Medulla oblongata (tissue), 1 donor: ENCODE measurements at regions not wholly inside any gene's neighbourhood (a gene's known extent, or its start where the extent isn't known, plus 50 kb on each side); places are given as distances from the start of the nearest gene placed in this dataset.

Source experiments
- DNase-seq: peaks from one replicate; pipeline ENCODE4 v3.0.0-alpha.2; 2015; ENCODE audit errors: extremely low spot score

DNA sequence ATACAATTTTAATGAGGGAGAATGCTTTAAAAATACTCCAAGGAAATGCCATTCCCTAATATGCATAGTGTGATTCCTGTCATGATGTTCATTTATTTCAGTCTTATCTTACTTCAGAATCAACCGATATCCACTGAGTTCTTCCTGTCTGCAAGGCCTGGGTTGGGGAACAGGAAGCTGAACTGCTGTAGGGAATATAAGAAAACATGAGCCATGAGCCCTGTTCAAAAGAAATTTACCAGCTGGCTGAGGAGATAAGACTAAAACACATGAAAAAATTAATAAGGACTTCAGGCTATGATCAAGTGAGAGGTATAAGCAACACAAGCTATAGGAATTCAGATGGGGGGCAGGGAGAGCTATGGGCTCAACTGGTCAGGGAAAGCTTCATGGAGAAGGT is 184.7 kb downstream of the PLPP4 start:
- no peak for DNase-seq

DNA sequence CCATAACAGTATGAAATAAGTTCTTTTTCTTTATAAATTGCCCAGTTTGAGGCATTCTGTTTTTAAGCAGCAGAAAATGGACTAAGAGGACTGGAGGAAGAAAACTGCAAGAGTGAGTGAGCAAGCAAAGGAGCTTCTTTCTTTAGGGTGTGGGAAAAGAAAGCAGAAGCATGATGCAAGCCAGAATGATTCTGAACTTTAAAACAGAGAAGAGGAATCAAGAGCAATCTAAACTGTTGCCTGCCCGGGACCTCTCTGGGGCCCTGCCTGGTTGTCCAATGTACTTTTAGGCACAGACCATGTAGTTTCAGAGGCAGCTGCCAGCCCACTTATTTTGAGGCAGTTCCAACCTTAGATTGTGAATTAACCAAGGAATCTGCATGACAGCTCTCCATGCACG is 186.3 kb downstream of the PLPP4 start:
- peak; percentile 12 for DNase-seq

DNA sequence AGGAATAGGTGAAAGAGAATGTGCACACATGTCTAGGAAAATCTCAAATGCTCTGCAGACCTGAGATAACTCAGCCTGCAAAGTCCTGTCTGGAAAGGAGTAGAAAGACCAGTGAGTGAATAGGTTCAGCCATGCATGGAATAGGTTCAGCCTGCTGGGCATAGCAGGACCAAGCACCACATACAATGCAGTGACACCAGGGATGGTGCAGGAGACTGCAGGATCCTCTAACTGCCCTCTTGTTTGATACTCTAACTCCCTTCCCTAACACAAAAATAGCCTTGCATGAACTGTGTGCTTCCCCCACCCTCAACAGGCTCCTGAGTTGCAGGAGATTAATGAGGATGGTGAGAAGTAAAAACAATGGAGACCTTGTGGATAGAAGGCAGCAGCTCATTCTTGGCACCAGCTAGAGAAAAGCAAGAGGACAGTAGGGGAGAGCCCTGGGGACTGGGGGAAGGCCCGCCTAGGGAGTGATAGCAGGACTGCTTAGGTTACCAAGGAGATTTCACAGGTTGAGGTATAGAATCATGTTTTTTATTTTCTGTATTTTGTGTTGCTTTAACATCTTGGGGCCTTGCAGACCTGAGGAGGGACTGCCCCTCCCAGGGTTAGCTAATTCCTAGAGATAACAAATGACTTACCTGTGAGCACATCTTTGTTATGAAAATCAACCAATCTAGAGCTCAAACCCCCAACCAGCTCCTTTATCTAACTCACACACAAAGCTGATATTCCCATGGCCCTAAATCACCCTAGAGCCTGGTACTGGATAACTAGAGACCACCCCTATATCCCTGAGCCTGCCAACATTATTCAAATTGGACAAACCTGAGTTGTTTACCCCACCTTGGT is 187.8 kb downstream of the PLPP4 start:
- no peak for DNase-seq

DNA sequence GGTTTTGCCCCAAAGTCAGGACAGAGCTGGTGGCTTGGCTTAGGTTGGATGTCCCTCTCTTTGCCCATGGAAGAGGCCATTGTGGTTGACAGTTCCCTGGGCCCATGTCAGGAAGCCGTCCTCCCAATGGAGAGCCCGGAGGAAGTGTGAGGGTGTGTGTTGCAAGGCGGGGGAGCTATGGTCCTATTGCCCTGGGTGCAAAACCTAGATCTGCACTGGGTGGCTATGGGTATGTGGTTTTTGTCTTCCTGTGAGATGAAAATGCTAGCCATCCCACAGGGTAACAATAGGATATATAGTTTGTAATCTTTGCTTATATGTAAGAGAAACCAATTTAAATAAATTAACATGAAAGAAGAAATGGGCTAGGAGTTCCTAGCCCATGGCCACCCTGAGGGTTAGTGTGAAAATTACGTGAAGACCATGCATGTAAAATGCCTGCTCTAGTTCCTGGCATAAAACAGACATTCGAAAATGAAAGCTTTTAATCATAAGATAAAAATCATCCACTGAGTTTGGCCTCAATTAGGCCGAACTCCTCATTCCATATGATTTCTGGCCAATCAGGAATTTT is 189.2 kb downstream of the PLPP4 start:
- DNase-seq: no peak

DNA sequence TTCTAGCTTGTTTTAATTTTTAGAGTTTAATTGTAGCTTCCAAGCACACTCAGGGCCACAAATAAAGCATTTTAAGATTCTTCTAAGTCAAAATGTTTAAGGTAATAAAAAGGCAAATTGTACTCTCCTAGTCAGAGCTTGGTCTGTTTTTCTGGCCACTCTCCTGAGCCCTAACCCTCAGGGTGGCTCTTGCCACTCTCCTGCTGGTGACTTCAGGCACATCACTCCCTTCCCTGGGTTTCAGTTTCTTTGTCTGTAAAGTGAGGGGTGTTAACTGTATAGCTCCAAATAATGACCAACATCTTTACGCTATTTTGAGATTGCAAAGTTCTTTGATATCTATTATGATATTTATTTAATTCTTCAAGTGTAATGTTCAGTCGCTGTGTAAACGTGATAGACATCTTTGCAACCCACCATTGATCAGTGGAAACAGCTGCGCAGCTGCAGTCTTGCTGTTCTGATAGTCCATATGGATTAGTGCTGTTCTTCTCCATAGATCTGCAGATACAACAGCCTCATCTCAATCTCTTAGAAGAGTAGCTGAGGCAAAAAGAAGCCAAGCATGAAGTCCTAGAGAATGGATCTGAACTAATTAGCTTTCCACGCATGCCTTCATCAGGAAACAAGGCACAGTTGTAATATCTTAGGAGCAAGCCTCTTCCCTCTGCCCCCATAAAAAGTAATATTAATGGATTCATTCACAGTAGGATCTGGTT is 189.9 kb downstream of the PLPP4 start:
- no peak for DNase-seq

DNA sequence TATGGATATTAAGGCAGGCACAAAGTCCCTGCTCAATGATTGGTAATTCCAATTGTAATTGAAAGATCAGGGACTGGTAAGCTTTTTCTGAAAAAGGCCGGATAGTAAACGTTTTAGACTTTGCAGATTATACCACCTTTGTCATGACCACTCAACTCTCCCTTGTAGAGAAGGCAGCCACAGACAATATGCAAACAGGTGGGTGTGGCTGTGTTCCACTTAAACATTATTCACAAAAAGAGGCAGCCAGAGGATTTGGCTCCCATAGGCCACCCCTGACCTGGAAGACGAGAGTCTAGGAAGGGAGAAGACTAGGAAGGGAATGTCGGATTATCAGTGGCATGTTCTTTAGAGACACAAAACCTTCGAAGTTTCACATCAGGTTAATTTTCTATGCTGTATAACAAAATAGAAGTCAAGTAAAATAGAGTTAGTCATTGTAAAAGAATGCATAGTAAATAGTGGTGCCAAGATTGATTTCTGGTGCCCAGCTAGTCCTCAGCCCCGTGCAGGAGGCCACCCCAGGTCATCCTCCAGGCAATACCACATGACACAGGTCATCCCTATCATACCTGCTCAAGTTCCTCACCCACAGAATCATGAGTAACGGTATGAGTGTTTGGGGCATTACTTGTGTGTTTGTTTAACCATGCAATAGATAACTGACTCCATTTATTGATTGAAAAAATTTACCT is 193.8 kb downstream of the PLPP4 start:
- DNase-seq: no peak

DNA sequence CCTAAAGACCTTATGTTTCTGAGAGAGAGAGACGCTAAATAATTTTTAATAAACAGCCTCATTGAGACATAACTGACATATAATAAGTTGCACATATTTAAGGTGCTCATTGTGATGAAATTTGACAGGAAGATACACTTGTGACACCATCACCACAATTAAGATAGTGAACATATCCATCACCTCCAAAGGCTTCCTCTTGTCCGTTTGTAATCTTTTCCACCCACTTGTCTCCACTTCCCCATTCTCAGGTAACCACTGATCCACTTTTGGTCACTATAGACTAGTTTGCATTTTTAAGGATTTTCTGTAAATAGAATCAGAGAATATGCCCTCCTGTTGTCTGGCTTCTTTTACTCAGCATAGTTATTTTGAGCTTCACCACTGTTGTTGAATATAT is 195.1 kb upstream of the WDR11 start:
- no peak for DNase-seq

DNA sequence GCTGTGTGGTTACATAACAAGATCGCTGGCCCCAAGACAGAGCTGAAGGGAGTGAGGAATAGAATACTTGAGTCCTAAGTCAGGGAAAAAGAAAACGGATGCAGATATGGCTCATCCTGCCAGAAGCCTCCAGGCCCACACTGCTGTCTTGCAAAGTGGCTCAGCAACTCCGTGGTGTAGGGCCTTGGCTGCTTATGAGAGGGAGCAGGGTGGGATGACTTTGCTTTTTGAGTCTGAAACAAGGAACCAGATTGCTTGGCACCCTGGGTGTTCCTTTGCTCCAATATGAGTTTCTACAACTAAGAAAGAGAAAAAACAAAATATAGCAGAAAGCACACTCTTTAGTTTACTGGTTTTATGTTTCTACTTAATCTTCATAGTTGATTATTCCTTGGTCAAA is 193.8 kb upstream of the WDR11 start:
- peak; percentile 9 for DNase-seq

DNA sequence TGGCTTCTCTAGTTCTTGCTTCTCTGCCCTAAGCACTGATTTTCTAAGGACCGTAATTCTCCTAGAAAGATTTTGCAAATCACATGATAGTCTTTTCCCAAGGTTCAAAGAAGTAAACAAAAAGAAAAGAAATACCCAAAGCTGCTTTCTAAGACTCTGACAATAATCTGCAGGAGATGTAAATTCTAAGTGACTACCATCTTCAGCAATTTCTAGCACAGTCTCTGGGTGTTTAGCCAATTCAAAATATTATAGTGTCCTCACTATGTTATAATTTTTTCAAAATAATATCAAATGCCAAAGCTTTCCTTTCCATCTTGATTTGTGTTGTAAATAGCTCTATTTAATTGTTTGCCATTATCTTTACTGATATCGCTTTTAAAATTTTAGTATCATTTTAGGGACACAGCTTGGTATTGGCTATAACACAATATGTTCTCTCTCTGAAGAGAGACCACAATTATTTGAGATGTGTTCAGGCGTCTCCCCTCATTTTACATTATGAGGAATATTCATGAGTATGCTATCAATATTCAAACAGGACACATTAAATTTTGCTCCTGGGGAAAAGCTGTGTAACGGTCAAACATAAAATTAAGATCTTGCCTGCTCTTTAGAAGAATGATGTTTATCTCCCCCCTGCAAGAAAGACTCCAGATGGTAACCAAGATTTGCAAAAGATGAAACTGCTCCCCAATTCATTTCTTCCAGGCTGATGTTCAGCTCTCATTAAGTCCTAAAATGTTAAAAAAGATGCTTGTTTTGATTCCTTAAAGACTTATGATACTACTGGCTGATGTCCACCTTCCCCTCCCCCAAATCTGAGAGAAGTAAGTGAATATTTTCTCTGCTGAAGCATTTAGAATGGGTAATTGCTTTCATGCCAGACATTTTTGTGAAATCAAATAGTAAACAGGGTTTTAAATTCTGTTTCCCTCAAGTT is 191.9 kb upstream of the WDR11 start:
- no peak for DNase-seq

DNA sequence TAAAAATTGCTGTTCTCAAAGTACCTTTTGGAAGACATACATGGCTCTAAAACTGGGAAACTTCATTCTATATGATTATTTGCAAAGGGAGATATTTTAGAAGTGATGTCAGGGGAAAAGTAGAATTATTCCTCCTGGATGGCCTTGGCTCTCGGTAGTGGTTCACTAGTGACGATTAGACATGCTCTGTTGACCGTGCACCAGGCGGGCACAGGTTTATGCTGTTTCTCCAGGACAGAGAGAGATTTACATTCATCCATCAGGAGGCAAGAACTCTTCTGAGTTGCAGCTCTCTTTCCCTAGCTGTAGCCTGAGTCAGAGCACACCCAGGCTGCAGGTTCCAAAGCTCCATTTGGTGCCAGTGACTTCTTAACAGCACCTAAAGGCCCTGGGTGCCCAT is 184.9 kb upstream of the WDR11 start:
- DNase-seq: no peak

DNA sequence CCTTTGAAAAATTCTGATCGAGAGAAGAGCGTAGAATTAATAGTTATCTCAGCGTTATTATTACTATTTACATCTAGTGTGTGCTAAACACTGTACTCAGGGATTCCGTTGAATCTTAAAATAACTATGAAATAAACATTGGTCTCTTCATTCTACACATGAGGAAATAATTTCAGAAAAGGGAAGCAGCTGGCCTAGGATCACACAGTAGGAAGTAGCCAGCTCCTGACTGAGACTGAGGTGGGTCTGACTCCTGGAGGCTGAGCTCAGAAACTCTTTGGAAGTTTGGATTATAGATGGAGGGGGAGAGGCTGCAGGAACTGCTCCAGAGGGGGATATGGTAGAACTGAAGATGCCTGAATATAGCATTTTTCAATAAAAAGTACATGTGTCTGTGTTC is 183.9 kb upstream of the WDR11 start:
- no peak for DNase-seq

DNA sequence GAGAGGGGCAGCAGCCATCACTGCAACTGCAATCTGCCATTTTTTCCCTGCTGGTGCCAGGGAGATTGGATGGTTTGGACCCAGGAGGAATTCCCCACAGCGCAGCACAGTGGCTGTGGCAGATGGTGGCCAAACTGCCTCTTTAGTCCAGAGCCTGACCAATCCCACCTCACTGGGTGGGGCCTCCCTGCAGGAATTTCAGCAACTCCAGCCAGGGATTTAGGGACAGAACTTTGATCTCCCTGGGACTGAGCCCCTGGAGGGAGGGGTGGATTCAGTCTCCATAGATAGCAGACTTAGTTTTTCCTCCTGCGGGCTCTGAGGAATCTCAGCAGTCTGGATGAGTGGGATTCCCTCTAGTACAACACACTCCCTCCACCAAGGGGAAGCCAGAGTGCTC is 179.7 kb upstream of the WDR11 start:
- no peak for DNase-seq

DNA sequence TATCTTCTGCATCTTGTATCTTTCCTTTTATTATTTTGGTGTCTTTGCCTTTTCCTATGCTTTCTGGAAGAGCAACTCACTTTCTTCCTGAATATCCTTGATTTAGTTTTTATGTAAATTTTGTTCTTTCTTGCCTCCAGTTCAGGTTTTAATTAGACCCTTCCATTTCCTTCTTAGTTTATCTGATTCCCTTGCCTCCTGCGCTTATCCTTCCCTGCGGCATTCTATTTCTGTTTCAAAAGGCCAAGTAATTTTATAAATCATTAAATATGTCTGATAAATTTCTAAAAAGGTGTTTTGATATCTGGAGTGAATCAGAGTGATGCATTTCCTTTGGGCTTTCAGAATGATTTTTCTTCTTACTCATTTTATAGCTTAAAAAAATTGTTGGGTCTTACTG is 167.7 kb upstream of the WDR11 start:
- no peak for DNase-seq

DNA sequence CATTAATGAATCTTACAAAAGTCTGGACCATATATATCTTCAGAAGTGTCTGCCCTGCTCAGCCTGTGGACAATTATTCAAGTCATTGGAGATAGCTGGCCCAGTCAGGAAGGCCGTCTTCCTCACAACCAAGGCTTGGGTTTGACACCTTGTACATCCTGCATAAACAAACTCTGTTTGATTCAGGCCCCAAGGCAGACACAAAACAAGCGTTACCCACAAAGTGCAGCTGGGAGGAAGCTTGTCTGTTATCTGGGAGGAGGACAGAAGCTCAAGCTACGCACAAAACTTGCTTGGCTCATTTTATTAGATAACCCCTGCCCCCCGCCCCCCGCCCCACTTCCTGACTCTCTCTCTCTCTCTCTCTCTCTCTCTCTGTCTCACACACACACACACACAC is 166.9 kb upstream of the WDR11 start:
- DNase-seq: no peak

DNA sequence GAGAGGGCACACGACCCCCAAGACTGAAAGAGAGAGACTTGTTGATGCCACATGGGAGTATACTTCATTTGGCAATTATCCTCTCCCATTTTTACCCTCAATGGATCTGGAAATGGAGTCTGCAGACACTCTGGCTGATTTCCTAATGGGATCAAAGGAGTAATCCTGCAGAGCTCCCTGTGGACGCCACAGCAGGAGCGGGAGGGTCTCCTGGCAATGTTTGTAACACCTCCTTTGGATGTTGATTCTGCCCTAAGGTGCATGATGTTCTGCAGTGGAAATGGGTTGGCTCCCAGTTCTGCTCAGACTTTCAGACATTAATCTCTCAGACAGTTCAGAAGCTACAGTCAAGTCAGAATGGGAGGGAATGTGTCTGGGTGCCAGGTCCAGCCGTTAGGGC is 166.0 kb upstream of the WDR11 start:
- no peak for DNase-seq

DNA sequence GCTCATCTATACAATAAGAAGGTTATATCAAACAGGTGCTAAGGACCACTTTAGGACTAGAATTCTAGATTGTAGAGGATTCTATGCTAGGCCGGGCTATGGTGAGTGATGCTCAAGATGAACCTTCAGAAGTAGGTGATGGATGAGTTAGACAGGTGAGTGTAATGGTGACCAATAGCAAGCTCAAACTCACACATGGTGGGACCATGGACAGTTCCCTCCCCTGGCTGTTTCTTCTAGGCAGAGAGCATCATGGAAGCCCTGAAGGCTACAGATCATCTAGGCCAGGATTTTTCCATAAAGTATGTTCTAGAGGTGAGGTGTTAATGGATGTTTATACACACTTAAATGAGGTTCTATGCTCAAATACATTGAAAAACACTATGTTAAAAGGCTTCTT is 162.2 kb upstream of the WDR11 start:
- no peak for DNase-seq

DNA sequence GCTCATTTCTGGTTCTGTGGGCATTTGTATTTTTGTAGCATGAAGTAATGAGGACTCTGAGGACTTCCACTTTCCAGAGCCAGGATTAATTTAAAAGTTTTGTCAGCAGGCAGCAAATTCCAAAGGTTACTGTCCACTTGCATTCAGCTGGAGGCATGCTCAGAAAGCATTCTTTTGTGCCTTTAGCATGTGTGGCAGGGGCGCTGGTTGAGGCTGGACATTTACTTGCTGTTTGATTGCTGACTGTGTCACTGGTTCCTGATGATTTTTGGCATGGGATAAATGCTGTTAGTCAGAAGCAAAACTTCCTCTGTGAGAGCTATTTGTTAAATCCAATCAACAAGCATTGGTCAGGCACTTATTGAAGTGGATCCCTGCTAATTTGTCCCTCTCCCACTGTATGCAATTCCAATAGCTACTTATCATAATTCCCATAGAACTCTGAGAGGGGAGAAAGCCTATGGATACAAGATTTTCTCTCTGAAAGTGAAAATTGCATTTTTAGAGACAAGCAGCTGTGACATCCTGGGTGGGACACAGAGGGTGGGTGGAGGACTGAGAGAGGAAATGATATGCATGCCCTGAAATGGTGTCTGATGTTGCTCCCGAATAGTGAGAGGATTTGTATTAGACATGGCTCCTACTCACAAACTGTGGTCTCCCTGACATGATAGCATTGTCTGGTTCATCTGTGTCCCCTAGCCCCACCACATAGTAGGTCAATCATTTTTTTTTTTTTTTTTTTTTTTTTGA is 161.2 kb upstream of the WDR11 start:
- DNase-seq: peak; percentile 56

DNA sequence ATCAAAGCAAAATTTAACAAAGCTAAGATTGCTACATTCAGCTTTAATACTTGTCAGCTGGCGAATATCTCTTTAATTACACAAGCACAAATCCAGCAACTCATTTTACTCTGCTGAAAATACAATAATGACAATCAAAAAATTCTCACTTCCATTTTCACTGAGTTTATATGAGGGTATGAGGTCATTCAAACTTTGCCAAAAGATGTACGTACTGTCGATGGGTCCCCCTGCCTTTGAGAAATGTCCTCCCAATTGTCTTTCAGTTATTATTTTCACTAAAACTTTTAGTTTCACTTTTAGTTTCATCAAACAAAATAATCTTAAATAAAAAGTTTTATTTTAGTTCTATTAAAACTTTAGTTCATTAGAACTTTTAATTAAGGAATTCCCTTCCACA is 159.5 kb upstream of the WDR11 start:
- no peak for DNase-seq

DNA sequence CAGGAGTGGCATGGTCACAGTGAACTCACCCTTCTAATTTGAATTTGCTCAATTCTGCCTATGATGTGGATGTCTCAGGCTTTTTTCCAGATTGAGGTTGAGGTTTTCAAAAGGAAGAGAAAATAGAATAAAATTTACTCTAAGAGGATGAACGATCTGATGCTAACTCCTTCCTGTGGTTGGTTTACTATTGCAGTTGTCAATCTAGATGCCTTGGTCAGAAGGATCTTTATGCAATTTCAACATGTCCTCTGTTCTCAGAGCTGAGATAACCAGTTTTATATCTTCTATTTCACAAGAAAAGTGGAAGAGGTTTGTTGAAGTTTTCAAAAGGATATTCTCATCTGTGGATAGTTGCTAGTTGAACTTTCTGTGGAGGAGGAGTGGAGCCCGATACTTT is 150.7 kb upstream of the WDR11 start:
- DNase-seq: no peak

DNA sequence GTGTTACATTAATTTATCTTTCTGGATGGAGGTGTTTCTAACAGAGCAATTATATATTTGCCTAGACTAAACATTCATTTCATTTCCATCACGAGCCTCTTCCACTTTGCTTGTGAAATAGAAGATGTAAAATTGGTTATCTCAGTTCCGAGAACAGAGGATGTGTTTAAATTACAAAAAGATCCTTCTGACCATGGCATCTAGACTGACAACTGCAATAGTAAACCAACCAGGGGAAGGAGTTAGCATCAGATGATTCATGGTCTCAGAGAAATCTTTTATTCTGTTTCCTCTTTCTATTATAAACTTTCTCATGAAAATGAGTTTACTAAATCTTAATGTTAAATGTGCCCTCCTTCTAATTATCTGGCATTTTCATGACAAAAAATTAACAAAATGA is 149.8 kb upstream of the WDR11 start:
- no peak for DNase-seq

DNA sequence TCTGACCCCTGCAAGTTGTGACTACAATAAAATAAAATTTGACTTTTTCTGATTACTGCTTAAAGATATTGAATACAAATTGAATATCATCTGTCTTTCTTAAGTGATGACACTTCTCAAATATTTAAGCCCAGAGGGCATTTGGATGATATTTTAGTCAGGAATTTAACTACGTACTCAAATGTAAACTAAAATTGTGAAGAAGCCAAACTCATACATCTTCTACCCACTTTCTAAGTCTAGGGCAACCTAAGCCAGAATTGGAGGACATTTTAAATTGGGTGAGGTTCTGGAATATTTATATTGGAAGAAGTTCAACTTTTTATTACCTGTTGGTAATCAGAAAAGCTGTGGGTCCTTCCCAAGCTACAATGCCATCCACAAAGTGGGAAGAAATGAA is 149.1 kb upstream of the WDR11 start:
- no peak for DNase-seq
